GM18517 (cell line): ENCODE measurements at regions not wholly inside any gene's neighbourhood (a gene's known extent, or its start where the extent isn't known, plus 50 kb on each side); places are given as distances from the start of the nearest gene placed in this dataset.

Experiments
- ATAC-seq: cut with Tn5 transposase; IDR thresholded peaks from one replicate; pipeline ENCODE4 v1.9.1; 2021; ENCODE audit warnings: mild to moderate bottlenecking, moderate library complexity; ENCODE audit not compliant: unreplicated experiment

DNA sequence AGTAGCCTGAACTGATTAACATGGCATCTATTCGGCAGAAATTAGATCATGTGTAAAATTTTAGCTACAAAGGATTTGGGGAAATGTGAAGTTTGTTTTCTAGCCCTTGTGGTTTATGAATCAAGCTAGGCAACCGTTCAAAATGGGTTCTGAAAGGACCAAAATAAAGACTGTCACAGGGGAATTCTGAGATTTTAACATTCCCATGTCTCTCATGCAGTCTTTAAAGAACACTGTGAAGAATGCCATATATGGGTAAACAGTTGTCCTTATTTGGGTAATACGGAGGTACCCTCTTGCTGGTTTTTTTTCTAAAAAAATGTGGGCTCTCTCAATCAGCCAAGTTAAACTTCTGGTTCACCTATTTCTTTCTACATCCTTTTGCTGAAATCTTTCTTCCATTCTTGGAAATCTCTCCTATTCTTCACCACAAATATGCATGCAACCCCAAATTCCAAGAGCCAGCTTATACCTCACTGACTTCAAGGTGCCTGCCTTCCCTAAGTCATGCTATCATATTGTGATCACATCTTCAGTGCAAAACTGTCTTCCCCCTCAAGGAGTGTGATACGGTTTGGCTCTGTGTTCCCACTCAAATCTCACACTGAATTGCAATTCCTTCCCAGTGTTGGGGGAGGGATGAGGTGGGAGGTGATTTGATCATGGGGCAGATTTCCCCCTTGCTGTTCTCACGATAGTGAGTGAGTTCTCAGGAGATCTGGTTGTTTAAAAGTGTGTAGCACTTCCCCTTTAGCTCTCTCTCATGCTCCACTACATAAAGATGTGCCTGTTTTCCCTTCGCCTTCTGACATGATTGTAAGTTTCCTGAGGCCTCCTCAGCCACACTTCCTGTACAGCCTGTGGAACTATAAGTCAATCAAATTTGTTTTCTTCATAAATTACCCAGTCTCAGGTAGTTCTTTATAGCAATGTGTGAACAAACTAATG is 308.7 kb downstream of the TTLL7 start:
- ATAC-seq = no peak

GRCh38 chr1:83682132-83682531 is 316.8 kb downstream of the TTLL7 start:
- ATAC-seq = no peak

GRCh38 chr1:83676106-83676505 is 322.8 kb downstream of the TTLL7 start:
- ATAC-seq = no peak

- no peak for ATAC-seq
Measured at GRCh38 chr1:83673312-83673711, 325.6 kb downstream of the TTLL7 start.

DNA sequence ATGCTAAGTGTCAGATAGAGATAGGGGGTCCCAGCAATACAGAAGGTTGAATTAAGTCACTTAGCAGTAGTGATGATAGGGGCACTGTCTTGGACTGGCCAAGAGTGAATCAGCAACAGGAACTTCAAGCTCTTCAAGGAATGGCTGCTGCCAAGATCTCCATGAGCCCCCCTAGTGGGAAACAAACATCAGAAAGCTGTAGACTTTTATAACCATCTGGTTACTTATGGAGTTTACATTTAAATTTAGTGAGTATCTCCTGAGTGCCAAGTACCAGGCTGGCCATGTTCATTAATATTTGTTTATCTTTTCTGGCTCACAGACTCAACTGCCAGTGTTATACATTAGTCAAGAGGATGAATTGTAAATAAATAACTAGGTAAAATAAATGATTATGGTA is 327.3 kb downstream of the TTLL7 start:
- no peak for ATAC-seq

- no peak for ATAC-seq
Measured at GRCh38 chr1:83670909-83671565, 327.9 kb downstream of the TTLL7 start.

- no peak for ATAC-seq
Measured at GRCh38 chr1:83641796-83642443, 357.0 kb downstream of the TTLL7 start.

DNA sequence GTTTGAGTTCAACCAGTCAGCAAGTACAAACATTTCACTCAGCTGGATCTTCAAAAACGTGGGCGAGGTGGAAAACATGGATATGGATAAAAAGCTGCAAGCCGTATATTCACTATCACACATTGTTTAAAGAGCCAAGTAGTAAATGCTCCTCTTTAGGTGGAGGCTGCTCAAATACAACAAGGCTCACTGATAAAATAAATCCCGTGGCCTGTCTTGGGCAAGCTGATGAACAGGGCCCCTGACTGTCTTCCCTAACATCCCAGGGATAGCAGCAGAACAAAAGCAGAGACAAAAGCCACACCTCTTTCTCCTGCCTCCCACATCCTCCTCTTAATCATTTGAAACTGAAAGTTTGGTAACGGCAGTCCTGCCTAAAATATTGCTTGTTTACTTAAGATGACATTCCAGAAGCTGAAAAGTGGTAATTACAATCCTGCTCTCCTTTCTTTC is 357.7 kb downstream of the TTLL7 start:
- no peak for ATAC-seq

GRCh38 chr1:83639785-83640184 is 359.1 kb downstream of the TTLL7 start:
- no peak for ATAC-seq

- ATAC-seq = no peak
Measured at GRCh38 chr1:83637586-83637985, 361.3 kb downstream of the TTLL7 start.

DNA sequence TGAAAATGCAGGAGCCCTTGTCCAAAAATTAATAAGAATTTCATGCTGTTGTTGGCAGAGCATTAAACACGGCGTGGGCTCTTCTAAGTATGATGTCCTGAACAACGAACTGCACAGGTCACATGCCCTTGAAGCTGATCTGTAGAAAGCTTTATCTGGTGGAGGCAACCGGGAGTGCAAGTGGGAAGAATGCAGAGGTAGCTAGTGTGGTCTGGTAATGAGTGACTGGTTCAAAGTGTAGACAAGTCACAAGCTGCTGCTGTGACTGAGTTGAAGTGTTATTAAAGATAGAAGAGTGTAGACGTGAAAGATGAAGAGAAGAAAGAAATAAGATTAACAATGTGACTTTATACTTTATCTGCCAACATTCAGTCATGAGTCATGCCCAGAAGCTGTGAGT is 361.9 kb downstream of the TTLL7 start:
- ATAC-seq = no peak

DNA sequence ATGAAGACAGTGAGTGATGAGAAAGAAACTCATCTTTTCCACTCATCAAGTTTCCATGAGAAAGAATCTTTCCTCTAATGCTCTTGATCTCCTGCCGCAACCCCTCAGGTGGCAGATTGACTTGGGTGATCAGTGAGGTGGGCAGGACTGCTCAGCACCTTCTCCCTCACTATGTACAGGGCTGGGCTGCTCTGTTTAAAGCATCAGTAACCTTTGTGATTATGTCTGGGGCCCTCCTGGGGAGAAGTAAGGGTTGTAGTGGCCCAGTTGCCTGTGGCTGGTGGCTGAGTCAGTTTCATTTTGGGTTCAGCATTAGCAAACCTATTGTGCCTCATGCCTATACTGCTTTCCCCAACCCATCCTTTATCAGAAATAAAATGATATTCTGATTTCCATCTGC is 366.0 kb downstream of the TTLL7 start:
- ATAC-seq = no peak

DNA sequence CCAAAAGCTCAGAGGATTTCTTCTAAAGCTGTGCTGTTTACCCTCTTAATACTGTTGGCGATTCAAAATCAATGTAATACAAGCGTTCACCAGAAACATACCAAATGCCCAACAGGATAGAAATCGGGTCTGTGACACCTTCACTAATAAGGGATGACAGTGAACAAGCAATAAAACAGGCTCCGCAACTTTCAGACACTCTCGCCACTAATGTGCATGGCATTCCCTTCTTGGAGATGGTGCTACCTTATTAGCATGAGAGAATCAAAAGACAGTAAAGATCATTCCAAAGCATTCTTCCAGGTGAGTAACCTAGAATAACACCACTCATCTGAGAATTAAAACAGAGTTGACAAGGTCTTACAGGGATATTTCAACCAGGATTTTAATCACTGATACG is 367.1 kb downstream of the TTLL7 start:
- ATAC-seq = no peak

DNA sequence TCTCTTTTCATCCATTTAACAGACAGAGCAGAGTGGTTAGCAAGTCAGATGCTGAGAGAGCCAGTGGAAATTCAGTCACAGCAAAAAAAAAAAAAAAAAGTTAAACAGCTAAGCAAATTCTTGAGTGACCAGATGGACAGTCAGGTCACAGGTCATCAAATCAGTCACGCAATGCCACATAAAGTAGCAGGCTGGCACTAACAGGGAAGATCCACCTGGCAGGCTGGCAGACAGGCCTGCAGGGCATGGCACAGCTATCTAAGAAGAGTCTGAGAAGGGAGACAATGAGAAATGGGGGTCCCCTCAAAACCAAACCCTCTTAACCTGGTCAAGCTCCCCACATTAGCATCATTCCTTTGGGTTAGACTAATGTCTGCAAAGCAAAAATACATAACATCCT is 371.9 kb downstream of the TTLL7 start:
- ATAC-seq = no peak

DNA sequence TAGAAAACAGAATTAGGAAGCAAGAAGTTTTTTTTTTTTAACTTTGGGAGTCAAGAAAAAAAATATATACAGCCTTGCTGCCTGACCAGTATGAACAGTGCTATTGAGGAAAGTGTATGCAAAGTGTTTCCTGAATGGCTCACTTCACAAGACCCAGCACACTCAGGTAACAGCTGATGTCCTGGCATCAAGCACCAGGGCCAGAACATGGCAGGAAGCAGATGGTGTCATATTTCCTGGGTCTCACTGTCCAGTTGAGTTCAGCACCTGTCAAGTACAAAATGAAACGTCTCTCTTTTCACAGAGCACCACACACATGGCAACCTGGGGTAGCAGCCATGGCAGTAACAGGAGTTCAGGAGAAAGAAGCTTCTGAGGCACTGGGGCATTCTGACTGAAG is 372.3 kb downstream of the TTLL7 start:
- no peak for ATAC-seq

GRCh38 chr1:83625646-83626045 is 373.3 kb downstream of the TTLL7 start:
- no peak for ATAC-seq

DNA sequence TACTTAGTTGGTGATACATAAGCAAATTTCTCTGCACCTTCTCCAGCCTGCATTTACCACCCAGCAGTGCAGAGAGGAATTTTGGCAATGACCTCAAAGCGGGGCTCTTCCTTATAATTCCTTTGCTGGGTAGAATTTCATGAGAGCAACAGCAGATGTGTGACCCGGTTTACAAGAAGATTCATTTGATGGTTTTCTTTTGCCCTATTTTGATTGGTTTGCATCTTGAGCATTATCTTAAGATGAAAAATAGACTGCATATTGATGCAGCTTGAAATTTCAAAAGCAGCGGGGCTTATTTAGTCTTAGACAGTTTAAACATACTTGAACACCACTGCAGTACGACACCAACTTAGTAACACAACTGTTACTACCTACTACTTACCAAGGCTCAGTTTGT is 378.9 kb downstream of the TTLL7 start:
- ATAC-seq = no peak

- no peak for ATAC-seq
Measured at GRCh38 chr1:83619170-83619896, 379.6 kb downstream of the TTLL7 start.

DNA sequence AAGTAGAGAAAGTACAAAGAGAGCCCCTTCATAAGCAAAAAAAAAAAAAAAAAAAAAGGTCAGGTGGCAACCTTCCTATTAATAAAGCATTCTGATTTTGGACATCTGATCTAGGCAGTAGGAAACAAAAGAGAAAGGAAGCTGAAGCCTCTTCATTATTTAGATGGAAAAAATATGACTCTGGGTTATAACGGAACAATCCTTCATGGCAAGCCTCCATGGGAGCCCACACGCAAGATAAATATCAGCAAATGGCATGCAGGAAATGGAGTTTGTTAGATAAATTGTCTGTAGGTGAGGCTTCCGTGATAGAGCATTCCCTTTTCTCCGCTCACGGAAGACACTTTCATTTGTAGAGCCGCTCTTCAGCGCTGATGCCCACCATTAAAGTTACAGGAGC is 381.0 kb downstream of the TTLL7 start:
- ATAC-seq = no peak

DNA sequence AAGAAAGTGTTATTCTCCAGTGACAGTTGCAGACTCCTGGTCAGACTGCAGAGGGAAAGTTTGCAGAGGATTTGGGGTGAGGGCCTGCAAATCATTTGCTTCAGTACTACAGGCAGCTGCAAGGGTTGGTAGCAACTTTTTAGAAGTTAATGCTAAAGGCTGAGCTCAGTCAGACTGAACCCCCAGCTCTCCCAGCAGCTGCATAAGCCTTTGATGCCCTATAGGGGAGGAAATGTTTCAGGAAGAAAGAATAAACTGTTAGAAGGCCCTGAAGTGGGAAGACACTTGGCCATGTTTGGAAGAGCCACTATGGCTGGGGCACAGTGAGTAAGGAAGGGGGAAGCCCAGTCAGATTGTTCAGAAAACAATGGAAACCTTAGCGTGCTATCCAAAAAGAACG is 383.6 kb downstream of the TTLL7 start:
- ATAC-seq = no peak

DNA sequence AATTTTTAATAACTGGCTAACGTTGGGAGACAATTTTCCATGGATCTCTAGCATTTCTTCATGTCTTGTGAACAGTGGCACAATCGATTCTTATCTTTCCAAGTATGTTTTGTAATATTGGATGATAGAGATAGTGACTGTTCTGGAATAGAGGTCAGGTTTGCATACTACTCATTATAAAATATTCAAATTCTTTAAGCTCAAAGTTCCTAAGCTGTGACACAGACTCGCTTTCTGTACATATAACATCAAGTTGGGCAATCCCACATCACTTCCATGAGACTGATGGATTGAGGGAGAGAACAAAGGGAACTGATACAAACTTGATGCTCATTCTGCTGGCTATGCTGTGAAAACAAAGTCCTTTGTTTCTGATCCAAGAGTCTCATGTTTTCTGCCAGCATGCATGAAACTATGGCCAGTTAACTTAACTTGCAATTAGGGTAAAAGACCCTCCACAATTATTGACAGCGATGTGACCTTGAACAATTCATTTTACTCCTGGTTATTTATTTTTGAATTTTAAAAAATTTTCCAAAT is 392.4 kb downstream of the TTLL7 start:
- no peak for ATAC-seq
